WTC11 (cell line): ENCODE measurements at regions not wholly inside any gene's neighbourhood (a gene's known extent, or its start where the extent isn't known, plus 50 kb on each side); places are given as distances from the start of the nearest gene placed in this dataset.

Source experiments
- ATAC-seq: fragments of 200-7000 bp; cut with Tn5 transposase; 2 replicates; pipeline ENCODE4 v1.10.0; 2021; ENCODE audit warnings: mild to moderate bottlenecking, moderate library complexity
- CTCF ChIA-PET: fragments of 300-600 bp; sonication (Branson Sonifier 250); formaldehyde crosslinking; loops from one replicate; lab custom pipeline; 2021; ENCODE audit warnings: antibody characterized with exemption; lab: Charles Lee
- POLR2A ChIA-PET: fragments of 350-600 bp; sonication (Branson Sonifier 250); formaldehyde crosslinking; loops from one replicate; lab custom pipeline; 2021; ENCODE audit warnings: antibody characterized with exemption; lab: Charles Lee
- DNase-seq: peaks from one replicate; pipeline ENCODE4 v3.0.0; 2021; ENCODE audit warnings: low spot score
- H3K27ac Mint-ChIP-seq: 2 replicates; pipeline ENCODE4 v1.8.0; 2021; ENCODE audit warnings: mixed read lengths
- H3K27me3 Mint-ChIP-seq: 2 replicates; pipeline ENCODE4 v1.8.0; 2021; ENCODE audit warnings: low read depth, mild to moderate bottlenecking, moderate library complexity, mixed read lengths
- H3K36me3 Mint-ChIP-seq: 2 replicates; pipeline ENCODE4 v1.8.0; 2021; ENCODE audit warnings: mixed read lengths
- H3K4me1 Mint-ChIP-seq: 2 replicates; pipeline ENCODE4 v1.8.0; 2022; ENCODE audit warnings: mixed read lengths
- H3K4me3 Mint-ChIP-seq: 2 replicates; pipeline ENCODE4 v1.8.0; 2021; ENCODE audit warnings: mild to moderate bottlenecking, moderate library complexity, mixed read lengths
- H3K9me3 Mint-ChIP-seq: 2 replicates; pipeline ENCODE4 v1.8.0; 2021; ENCODE audit warnings: mixed read lengths
- CDX4 ChIP-seq: fragments of 250-450 bp; sonication (Bioruptor Pico); IDR thresholded peaks from 2 replicates; pipeline ENCODE4 v1.9.0; 2021; ENCODE audit warnings: moderate library complexity, mild to moderate bottlenecking, inconsistent platforms, borderline replicate concordance
- E2F1 ChIP-seq: sonication (generic); formaldehyde crosslinking; IDR thresholded peaks from 2 replicates; pipeline ENCODE4 v1.8.0; 2022; ENCODE audit warnings: mild to moderate bottlenecking, missing genetic modification reagents
- E2F5 ChIP-seq: sonication (generic); formaldehyde crosslinking; IDR thresholded peaks from 2 replicates; pipeline ENCODE4 v1.8.1; 2022; ENCODE audit warnings: mild to moderate bottlenecking, moderate library complexity, missing genetic modification reagents
- EMX1 ChIP-seq: fragments of 250-450 bp; sonication (Bioruptor Pico); IDR thresholded peaks from 2 replicates; pipeline ENCODE4 v1.8.0; 2021; ENCODE audit warnings: mild to moderate bottlenecking
- ESRRA ChIP-seq: sonication (generic); formaldehyde crosslinking; IDR thresholded peaks from 2 replicates; pipeline ENCODE4 v1.8.1; 2022; ENCODE audit warnings: mild to moderate bottlenecking, missing genetic modification reagents, borderline replicate concordance
- FOXK1 ChIP-seq: sonication (generic); formaldehyde crosslinking; IDR thresholded peaks from 2 replicates; pipeline ENCODE4 v1.8.0; 2022; ENCODE audit warnings: mild to moderate bottlenecking, moderate library complexity, missing genetic modification reagents
- FOXP1 ChIP-seq: sonication (generic); formaldehyde crosslinking; IDR thresholded peaks from 2 replicates; pipeline ENCODE4 v1.8.0; 2022; ENCODE audit warnings: missing genetic modification reagents, mild to moderate bottlenecking, moderate library complexity, borderline replicate concordance
- GRHL2 ChIP-seq: fragments of 250-450 bp; sonication (Bioruptor Pico); IDR thresholded peaks from 2 replicates; pipeline ENCODE4 v1.8.0; 2022; ENCODE audit warnings: mild to moderate bottlenecking, moderate library complexity; ENCODE audit not compliant: insufficient replicate concordance, severe bottlenecking
- HMGA2 ChIP-seq: fragments of 250-450 bp; sonication (Bioruptor Pico); IDR thresholded peaks from 2 replicates; pipeline ENCODE4 v1.4.0; 2021; ENCODE audit warnings: mild to moderate bottlenecking, moderate library complexity
- IRF2 ChIP-seq: sonication (generic); formaldehyde crosslinking; IDR thresholded peaks from 2 replicates; pipeline ENCODE4 v1.8.0; 2022; ENCODE audit warnings: low read depth, missing genetic modification reagents, borderline replicate concordance
- MYBL2 ChIP-seq: sonication (generic); formaldehyde crosslinking; IDR thresholded peaks from 2 replicates; pipeline ENCODE4 v1.8.1; 2023; ENCODE audit warnings: mild to moderate bottlenecking, moderate library complexity, missing genetic modification reagents
- NFYB ChIP-seq: sonication (generic); formaldehyde crosslinking; conservative IDR thresholded peaks from 2 replicates; pipeline ENCODE4 v1.8.0; 2022; ENCODE audit warnings: low read depth, missing genetic modification reagents
- OVOL2 ChIP-seq: fragments of 250-450 bp; sonication (Bioruptor Pico); IDR thresholded peaks from 2 replicates; pipeline ENCODE4 v1.9.0; 2021; ENCODE audit warnings: mild to moderate bottlenecking, borderline replicate concordance
- SMAD3 ChIP-seq: sonication (generic); formaldehyde crosslinking; IDR thresholded peaks from 2 replicates; pipeline ENCODE4 v1.8.0; 2022; ENCODE audit warnings: missing genetic modification reagents, mild to moderate bottlenecking, borderline replicate concordance
- SOX15 ChIP-seq: fragments of 250-450 bp; sonication (Bioruptor Pico); IDR thresholded peaks from 2 replicates; pipeline ENCODE4 v1.9.0; 2021; ENCODE audit warnings: mild to moderate bottlenecking
- TCF7 ChIP-seq: sonication (generic); formaldehyde crosslinking; IDR thresholded peaks from 2 replicates; pipeline ENCODE4 v1.8.0; 2022; ENCODE audit warnings: mild to moderate bottlenecking, low read depth, missing genetic modification reagents, moderate library complexity
- TEAD4 ChIP-seq: sonication (generic); formaldehyde crosslinking; IDR thresholded peaks from 2 replicates; pipeline ENCODE4 v1.8.0; 2022; ENCODE audit warnings: mild to moderate bottlenecking, missing genetic modification reagents
- ZNF263 ChIP-seq: sonication (generic); formaldehyde crosslinking; IDR thresholded peaks from 2 replicates; pipeline ENCODE4 v1.8.1; 2022; ENCODE audit warnings: low read depth, mild to moderate bottlenecking, moderate library complexity, missing genetic modification reagents
- ZNF317 ChIP-seq: sonication (generic); formaldehyde crosslinking; IDR thresholded peaks from 2 replicates; pipeline ENCODE4 v1.8.1; 2023; ENCODE audit warnings: low read depth, mild to moderate bottlenecking, moderate library complexity, missing genetic modification reagents, borderline replicate concordance
- ZNF425 ChIP-seq: fragments of 250-450 bp; sonication (Bioruptor Pico); conservative IDR thresholded peaks from 2 replicates; pipeline ENCODE4 v1.9.0; 2021; ENCODE audit warnings: mild to moderate bottlenecking
- ZNF532 ChIP-seq: fragments of 250-450 bp; sonication (Bioruptor Pico); IDR thresholded peaks from 2 replicates; pipeline ENCODE4 v1.9.0; 2021; ENCODE audit warnings: mild to moderate bottlenecking, borderline replicate concordance
- ZNF671 ChIP-seq: fragments of 250-450 bp; sonication (Bioruptor Pico); IDR thresholded peaks from 2 replicates; pipeline ENCODE4 v1.8.0; 2021; ENCODE audit warnings: mild to moderate bottlenecking
- TF ChIP-seq, protein P1 (sequence below): sonication (generic); formaldehyde crosslinking; IDR thresholded peaks from 2 replicates; pipeline ENCODE4 v1.8.0; 2022; ENCODE audit warnings: mild to moderate bottlenecking, missing genetic modification reagents

DNA sequence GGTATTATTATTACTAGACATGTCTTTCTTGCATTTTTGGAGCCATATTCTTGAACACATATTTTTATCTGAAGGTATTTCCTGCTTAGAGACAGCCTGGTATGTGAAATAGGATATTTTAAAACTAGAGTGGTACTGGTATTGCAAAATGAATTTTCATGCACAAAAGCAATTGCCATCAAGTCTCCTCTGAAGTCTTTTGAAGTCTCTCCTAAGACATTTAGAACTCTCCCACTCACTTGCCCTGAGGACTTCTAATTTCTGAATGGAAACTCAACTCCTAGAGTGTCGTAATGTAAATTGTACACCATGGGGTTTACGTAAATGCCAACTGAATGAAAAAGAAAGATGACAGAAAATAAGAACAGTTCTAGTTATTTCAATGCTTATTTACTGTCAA, 967.0 kb downstream of the DCDC2C start (continued):
- TF ChIP-seq ZNF532 (CRISPR knock-in tag): no peak

DNA sequence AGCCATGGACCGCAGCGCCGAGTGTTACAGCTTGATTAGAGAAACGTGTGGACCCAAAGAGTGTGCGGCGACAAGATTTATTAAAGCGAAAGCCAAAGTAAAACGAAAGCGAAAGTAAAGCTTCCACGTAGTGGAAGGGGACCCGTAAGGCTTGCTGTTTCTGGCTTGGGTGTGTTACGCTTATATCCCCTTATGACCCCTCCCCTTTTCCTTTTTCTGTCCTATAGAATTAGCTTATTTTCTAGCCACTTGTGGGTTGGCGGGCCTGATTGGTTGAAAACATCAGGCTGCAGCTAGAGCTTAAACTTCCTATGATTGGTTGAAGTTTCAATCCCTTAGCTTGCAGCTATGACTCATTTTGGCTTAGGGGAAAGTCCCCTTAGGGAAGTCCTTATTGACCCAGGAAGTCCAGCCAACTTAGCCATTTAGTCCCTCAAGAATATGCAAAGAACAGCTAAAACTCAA, 969.7 kb downstream of the DCDC2C start:
- Mint-ChIP-seq H3K4me1 (no peaks in the 10 kb centered on the region), H3K36me3 (peaks cover 67% of the 10 kb centered on the region), H3K27ac (no peak overlapping the region), H3K4me3 (no peak overlapping the region), H3K9me3 (peaks cover 66% of the 10 kb centered on the region), H3K27me3 (no peaks in the 10 kb centered on the region; the same call in 1 of the 2 replicates)
- POLR2A ChIA-PET: no interaction called here
- CTCF ChIA-PET: no interaction called here
- ATAC-seq: no peak
- TF ChIP-seq OVOL2 (CRISPR knock-in tag): no peak
- TF ChIP-seq ESRRA (CRISPR knock-in tag): no peak
- TF ChIP-seq GRHL2 (CRISPR knock-in tag): no peak
- no peak for TF ChIP-seq TEAD4 (CRISPR knock-in tag)
- no peak for TF ChIP-seq TCF7 (CRISPR knock-in tag)
- no peak for TF ChIP-seq E2F1 (CRISPR knock-in tag)
- no peak for TF ChIP-seq ZNF425 (CRISPR knock-in tag)
- TF ChIP-seq FOXK1 (CRISPR knock-in tag): no peak
- TF ChIP-seq CDX4 (CRISPR knock-in tag): no peak
- TF ChIP-seq, protein P1, sequence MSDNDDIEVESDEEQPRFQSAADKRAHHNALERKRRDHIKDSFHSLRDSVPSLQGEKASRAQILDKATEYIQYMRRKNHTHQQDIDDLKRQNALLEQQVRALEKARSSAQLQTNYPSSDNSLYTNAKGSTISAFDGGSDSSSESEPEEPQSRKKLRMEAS (CRISPR knock-in tag): no peak
- TF ChIP-seq HMGA2 (CRISPR knock-in tag): no peak
- TF ChIP-seq SMAD3: no peak
- no peak for TF ChIP-seq ZNF671 (CRISPR knock-in tag)
- TF ChIP-seq FOXP1: no peak
- DNase-seq: no peak

DNA sequence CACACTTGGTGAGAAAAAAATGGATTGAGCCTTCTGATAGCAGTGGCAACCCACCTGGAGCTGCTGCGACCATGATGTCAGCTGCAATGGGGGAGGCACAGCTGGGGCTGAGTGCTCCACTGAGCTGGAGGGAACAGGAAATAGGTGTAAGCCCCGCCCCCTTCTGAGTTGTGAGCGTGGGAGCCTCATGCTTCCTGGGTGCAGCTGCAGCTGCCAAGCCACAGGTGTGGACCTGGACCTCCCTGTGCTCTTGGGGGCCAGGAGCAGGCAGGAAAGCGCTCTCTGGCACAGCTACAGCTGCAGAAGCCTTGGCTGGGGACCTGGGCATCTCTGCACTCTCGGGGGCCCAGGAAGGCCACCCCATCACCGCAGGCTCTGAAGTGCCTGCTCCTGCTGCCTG, 970.6 kb downstream of the DCDC2C start:
- Mint-ChIP-seq H3K9me3 (peaks cover 66% of the 10 kb centered on the region), H3K4me3 (no peak overlapping the region), H3K4me1 (no peaks in the 10 kb centered on the region), H3K27me3 (no peaks in the 10 kb centered on the region; the same call in none of the 2 replicates), H3K27ac (no peak overlapping the region), H3K36me3 (peaks cover 67% of the 10 kb centered on the region)
- ChIA-PET POLR2A (interaction anchor here (0.6 kb wide), 1 partner anchor 301 kb away, joined by 4 read pairs; no protein-coding TSS in a partner anchor), CTCF (no interaction called here)
- ATAC-seq (no peak), DNase-seq (no peak)
- TF ChIP-seq ZNF263 (CRISPR knock-in tag) (no peak), EMX1 (CRISPR knock-in tag) (no peak), IRF2 (CRISPR knock-in tag) (no peak), MYBL2 (no peak), FOXK1 (CRISPR knock-in tag) (no peak), ZNF317 (CRISPR knock-in tag) (no peak), SOX15 (CRISPR knock-in tag) (no peak), E2F5 (no peak), CDX4 (CRISPR knock-in tag) (no peak), NFYB (CRISPR knock-in tag) (no peak)
